Fibroblast of lung (primary cell): ENCODE measurements at regions not wholly inside any gene's neighbourhood (a gene's known extent, or its start where the extent isn't known, plus 50 kb on each side); places are given as distances from the start of the nearest gene placed in this dataset.

ENCODE experiments used
- DNase-seq, 2 donors: peaks; one replicate each; pipeline versions ENCODE4 v3.0.0 to v3.0.0-alpha.2; 2010; ENCODE audit warnings: low read depth in 2 of 2
- H2AFZ ChIP-seq: 2 replicates; pipeline ENCODE4 v1.5.1; 2012; ENCODE audit warnings: low read length, control low read depth, inconsistent platforms
- H3K27ac ChIP-seq: 2 replicates; pipeline ENCODE4 v1.5.1; 2011; ENCODE audit warnings: low read length, control low read depth; ENCODE audit not compliant: insufficient read depth
- H3K27me3 ChIP-seq: 2 replicates; pipeline ENCODE4 v1.5.1; 2011; ENCODE audit warnings: mild to moderate bottlenecking, low read length; ENCODE audit not compliant: control insufficient read depth, insufficient read depth
- H3K36me3 ChIP-seq: 2 replicates; pipeline ENCODE4 v1.5.1; 2011; ENCODE audit warnings: low read length; ENCODE audit not compliant: control insufficient read depth, insufficient read depth
- H3K4me1 ChIP-seq: 2 replicates; pipeline ENCODE4 v1.5.1; 2011; ENCODE audit warnings: low read length; ENCODE audit not compliant: control insufficient read depth, insufficient read depth; ENCODE audit errors: extremely low read depth
- H3K4me2 ChIP-seq: 2 replicates; pipeline ENCODE4 v1.5.1; 2011; ENCODE audit warnings: low read length, control low read depth; ENCODE audit not compliant: insufficient read depth; ENCODE audit errors: extremely low read depth
- H3K4me3 ChIP-seq, 4 experiments: fragments of 200-600 bp in 1 of 4; sonication (generic) in 1 of 4; replicated peaks in 1 of 4; 2 replicates each; pipeline ENCODE4 v1.5.1; 2011 to 2016; ENCODE audit warnings: low read length in 4 of 4, low read depth in 3 of 4, mild to moderate bottlenecking in 3 of 4, control low read depth in 2 of 4, inconsistent platforms in 1 of 4, mixed read lengths in 1 of 4; ENCODE audit not compliant: insufficient read depth in 1 of 4; ENCODE audit errors: control extremely low read depth in 1 of 4
- H3K79me2 ChIP-seq: 2 replicates; pipeline ENCODE4 v1.5.1; 2012; ENCODE audit warnings: mild to moderate bottlenecking, low read length, inconsistent platforms; ENCODE audit not compliant: control insufficient read depth, insufficient read depth
- H3K9ac ChIP-seq: 2 replicates; pipeline ENCODE4 v1.5.1; 2011; ENCODE audit warnings: mild to moderate bottlenecking, low read length, control low read depth; ENCODE audit not compliant: insufficient read depth
- H3K9me3 ChIP-seq: 2 replicates; pipeline ENCODE4 v1.5.1; 2012; ENCODE audit warnings: low read depth, low read length; ENCODE audit not compliant: control insufficient read depth, insufficient read depth
- H4K20me1 ChIP-seq: 2 replicates; pipeline ENCODE4 v1.5.1; 2011; ENCODE audit warnings: low read length; ENCODE audit not compliant: control insufficient read depth, insufficient read depth; ENCODE audit errors: extremely low read depth
- EZH2 ChIP-seq: IDR thresholded peaks from 2 replicates; pipeline ENCODE4 v1.5.1; 2012; ENCODE audit warnings: low read length, control low read depth, mild to moderate bottlenecking; ENCODE audit errors: missing control alignments
- TF ChIP-seq, protein P1 (sequence below), 2 donors: IDR thresholded peaks in 1 of 2; conservative IDR thresholded peaks in 1 of 2; 1 replicate in 1 of 2; 2 replicates in 1 of 2; pipeline ENCODE4 v1.5.1; 2011 to 2012; ENCODE audit warnings: low read length in 2 of 2, control low read depth in 1 of 2, inconsistent platforms in 1 of 2, low read depth in 1 of 2, mild to moderate bottlenecking in 1 of 2

DNA sequence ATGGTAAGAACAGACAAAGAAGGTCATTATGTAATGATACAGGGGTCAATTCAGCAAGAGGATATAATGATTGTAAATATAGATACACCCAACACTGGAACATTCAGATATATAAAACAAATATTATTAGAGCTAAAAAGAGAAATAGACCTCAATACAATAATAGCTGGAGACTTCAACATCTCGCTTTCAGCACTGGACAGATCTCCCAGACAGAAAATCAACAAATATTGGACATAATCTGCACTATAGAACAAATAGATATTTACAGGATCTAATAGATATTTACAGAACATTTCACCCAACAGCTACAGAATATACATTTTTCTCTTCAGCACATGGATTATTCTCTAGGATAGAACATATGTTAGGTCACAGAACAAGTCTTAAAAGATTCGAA lies 190.6 kb upstream of the RFX3 start:
- no peak overlapping the region for H3K27ac ChIP-seq
- H3K4me1 ChIP-seq = no peaks in the 10 kb centered on the region
- H4K20me1 ChIP-seq = no peaks in the 10 kb centered on the region
- no peak overlapping the region for H2AFZ ChIP-seq
- TF ChIP-seq EZH2 = no peak
- TF ChIP-seq, protein P1, sequence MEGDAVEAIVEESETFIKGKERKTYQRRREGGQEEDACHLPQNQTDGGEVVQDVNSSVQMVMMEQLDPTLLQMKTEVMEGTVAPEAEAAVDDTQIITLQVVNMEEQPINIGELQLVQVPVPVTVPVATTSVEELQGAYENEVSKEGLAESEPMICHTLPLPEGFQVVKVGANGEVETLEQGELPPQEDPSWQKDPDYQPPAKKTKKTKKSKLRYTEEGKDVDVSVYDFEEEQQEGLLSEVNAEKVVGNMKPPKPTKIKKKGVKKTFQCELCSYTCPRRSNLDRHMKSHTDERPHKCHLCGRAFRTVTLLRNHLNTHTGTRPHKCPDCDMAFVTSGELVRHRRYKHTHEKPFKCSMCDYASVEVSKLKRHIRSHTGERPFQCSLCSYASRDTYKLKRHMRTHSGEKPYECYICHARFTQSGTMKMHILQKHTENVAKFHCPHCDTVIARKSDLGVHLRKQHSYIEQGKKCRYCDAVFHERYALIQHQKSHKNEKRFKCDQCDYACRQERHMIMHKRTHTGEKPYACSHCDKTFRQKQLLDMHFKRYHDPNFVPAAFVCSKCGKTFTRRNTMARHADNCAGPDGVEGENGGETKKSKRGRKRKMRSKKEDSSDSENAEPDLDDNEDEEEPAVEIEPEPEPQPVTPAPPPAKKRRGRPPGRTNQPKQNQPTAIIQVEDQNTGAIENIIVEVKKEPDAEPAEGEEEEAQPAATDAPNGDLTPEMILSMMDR (conservative IDR thresholded peaks at IDR 0.05 in 1 of 2, IDR thresholded peaks at IDR 0.05 in 1 of 2; ENCODE audit: low read depth in 1 of 2, low read length in 2 of 2) = no peak
- no peak overlapping the region for H3K4me2 ChIP-seq
- H3K79me2 ChIP-seq = no peaks in the 10 kb centered on the region
- no peak overlapping the region for H3K9ac ChIP-seq
- H3K4me3 ChIP-seq = no peak overlapping the region
- no peaks in the 10 kb centered on the region for H3K36me3 ChIP-seq
- no peaks in the 10 kb centered on the region for H3K9me3 ChIP-seq
- H3K27me3 ChIP-seq = no peaks in the 10 kb centered on the region
- no peak for DNase-seq

DNA sequence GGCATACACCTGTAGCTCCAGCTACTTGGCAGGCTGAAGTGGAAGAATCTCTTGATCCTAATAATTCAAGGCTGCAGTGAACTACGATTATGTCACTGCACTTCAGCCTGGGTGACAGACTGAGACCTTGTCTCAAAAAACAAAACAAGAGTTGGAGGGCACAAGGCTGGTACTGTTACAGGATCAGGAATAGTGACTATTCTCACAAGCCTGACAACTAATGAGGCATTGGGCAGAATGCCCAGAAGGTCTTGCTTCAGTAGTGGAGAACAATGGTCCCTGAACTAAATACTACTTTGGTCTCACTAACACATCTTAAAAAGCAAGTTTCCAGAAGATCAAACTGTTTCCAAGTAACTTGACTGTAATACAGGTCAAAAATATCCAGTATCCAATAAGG lies 182.9 kb upstream of the RFX3 start:
- no peaks in the 10 kb centered on the region for H3K36me3 ChIP-seq
- no peak overlapping the region for H3K9ac ChIP-seq
- TF ChIP-seq, protein P1 (conservative IDR thresholded peaks at IDR 0.05 in 1 of 2, IDR thresholded peaks at IDR 0.05 in 1 of 2; ENCODE audit: low read depth in 1 of 2, low read length in 2 of 2) = no peak
- TF ChIP-seq EZH2 = no peak
- H4K20me1 ChIP-seq = no peaks in the 10 kb centered on the region
- H3K27ac ChIP-seq = no peak overlapping the region
- H3K79me2 ChIP-seq = no peaks in the 10 kb centered on the region
- no peak overlapping the region for H2AFZ ChIP-seq
- H3K4me3 ChIP-seq = no peak overlapping the region
- no peaks in the 10 kb centered on the region for H3K4me1 ChIP-seq
- H3K27me3 ChIP-seq = no peaks in the 10 kb centered on the region
- peak; percentile 15 to 32 for DNase-seq
- H3K9me3 ChIP-seq = no peaks in the 10 kb centered on the region
- H3K4me2 ChIP-seq = no peak overlapping the region

DNA sequence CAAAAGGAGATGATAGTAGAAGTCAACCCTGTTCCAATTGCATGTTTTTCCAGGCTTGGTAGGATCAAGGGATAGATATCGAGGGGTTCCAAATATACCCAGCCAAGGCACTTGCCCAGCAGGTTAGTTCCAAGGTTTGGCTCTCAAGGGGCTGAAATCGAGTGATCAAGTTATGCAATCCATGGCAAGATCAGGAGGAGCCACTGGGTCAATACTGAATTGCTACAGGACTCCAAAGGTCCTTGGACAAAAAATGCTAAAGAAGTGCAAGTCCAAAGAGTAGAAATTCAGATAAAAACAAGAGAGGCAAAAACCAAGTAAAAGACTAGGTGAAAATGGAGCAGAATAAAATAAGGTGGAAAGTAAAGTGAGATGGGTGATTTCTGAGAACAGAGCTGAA lies 179.1 kb upstream of the RFX3 start:
- TF ChIP-seq EZH2 = no peak
- TF ChIP-seq, protein P1 (conservative IDR thresholded peaks at IDR 0.05 in 1 of 2, IDR thresholded peaks at IDR 0.05 in 1 of 2; ENCODE audit: low read depth in 1 of 2, low read length in 2 of 2) = no peak
- Histone ChIP-seq H4K20me1 (no peaks in the 10 kb centered on the region), H3K27me3 (no peaks in the 10 kb centered on the region), H3K9ac (no peak overlapping the region), H3K79me2 (no peaks in the 10 kb centered on the region), H3K4me1 (no peaks in the 10 kb centered on the region), H3K4me2 (no peak overlapping the region), H2AFZ (no peak overlapping the region), H3K9me3 (no peaks in the 10 kb centered on the region), H3K27ac (no peak overlapping the region), H3K4me3 (no peak overlapping the region), H3K36me3 (no peaks in the 10 kb centered on the region)
- DNase-seq = no peak
